ENCODE measurements at regions not wholly inside any gene's neighbourhood (a gene's known extent, or its start where the extent isn't known, plus 50 kb on each side); places are given as distances from the start of the nearest gene placed in this dataset.
"Not testable (repeated sequence)": the region's sequence is repeated elsewhere in the genome, so short reads cannot be mapped to it uniquely, and the experiment has no call there.

DNA sequence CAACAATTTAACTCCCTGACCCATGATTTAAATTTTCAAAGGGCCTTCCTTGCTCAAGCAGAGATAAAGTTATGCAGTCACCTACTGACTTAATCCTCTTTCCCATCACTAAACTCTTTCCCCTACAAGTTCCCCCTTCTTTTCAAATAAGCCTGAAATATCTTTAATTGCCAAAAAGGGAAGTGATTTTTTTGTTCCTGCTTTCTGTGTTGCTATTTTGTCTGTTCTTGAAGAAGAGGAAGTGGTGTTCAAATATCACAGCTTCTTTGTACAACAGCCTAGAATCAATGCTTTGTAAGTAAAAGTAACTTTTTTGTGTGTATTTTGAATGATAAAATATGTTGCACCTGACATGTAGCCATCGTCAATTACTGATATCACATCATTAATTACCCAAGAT, 595.9 kb downstream of the CENPC start:
- H3K4me3 Mint-ChIP-seq (ENCODE audit: unreplicated experiment): no peak overlapping the region
- no peaks in the 10 kb centered on the region for H3K27me3 Mint-ChIP-seq (ENCODE audit: unreplicated experiment)
- no peak overlapping the region for H3K27ac Mint-ChIP-seq (ENCODE audit: unreplicated experiment)
- TF ChIP-seq, protein P1, sequence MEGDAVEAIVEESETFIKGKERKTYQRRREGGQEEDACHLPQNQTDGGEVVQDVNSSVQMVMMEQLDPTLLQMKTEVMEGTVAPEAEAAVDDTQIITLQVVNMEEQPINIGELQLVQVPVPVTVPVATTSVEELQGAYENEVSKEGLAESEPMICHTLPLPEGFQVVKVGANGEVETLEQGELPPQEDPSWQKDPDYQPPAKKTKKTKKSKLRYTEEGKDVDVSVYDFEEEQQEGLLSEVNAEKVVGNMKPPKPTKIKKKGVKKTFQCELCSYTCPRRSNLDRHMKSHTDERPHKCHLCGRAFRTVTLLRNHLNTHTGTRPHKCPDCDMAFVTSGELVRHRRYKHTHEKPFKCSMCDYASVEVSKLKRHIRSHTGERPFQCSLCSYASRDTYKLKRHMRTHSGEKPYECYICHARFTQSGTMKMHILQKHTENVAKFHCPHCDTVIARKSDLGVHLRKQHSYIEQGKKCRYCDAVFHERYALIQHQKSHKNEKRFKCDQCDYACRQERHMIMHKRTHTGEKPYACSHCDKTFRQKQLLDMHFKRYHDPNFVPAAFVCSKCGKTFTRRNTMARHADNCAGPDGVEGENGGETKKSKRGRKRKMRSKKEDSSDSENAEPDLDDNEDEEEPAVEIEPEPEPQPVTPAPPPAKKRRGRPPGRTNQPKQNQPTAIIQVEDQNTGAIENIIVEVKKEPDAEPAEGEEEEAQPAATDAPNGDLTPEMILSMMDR (IDR thresholded peaks at IDR 0.05; ENCODE audit: partially characterized antibody, unreplicated experiment): no peak
- no peaks in the 10 kb centered on the region for H3K9me3 Mint-ChIP-seq (ENCODE audit: unreplicated experiment)
- H3K36me3 Mint-ChIP-seq (ENCODE audit: unreplicated experiment): peaks cover 2% of the 10 kb centered on the region
- H3K4me1 Mint-ChIP-seq (ENCODE audit: low read depth, unreplicated experiment): peaks cover 5% of the 10 kb centered on the region
- DNase-seq: no peak

DNA sequence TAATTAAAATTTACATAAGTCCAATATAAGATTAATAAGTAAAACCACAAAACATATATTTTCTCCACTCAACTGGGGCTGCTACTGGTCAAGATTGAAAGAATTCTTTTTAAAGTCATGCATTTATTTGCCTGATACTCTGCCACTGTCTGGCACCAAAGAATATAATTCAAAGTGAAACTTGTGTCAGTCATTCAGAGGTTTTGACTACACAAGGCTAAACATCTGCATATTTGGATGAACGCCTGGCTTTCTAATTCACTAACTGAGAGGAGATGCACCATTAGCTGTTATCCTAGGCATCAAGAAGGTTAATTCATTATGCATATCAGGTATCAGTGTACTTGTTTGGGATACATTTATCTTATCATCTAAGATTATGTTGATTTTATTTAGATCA, 598.5 kb downstream of the CENPC start:
- Mint-ChIP-seq H3K27me3 (ENCODE audit: unreplicated experiment) (no peaks in the 10 kb centered on the region), H3K9me3 (ENCODE audit: unreplicated experiment) (no peaks in the 10 kb centered on the region), H3K4me3 (ENCODE audit: unreplicated experiment) (no peak overlapping the region), H3K4me1 (ENCODE audit: low read depth, unreplicated experiment) (peaks cover 5% of the 10 kb centered on the region), H3K36me3 (ENCODE audit: unreplicated experiment) (peaks cover 5% of the 10 kb centered on the region), H3K27ac (ENCODE audit: unreplicated experiment) (no peak overlapping the region)
- TF ChIP-seq, protein P1 (IDR thresholded peaks at IDR 0.05; ENCODE audit: partially characterized antibody, unreplicated experiment): no peak
- no peak for DNase-seq

DNA sequence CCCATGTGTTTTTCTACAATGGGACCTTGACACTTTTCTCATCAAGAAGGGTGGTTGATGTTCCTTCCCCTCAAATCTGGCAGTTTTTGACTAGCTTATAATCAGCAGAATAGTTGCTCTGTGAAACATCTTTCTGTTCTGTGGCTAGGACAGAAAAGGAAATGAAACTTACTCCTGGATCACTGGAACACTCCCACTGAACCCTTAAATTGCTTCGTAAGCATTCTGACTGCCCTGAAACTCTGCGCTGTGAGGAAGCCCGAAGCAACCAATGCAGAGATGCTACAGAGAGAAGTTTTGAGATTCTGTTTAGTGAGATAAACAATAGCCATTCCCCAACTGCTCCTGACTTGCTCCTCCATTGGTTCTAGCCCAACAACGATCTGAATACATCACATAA, 602.2 kb downstream of the CENPC start:
- Mint-ChIP-seq H3K9me3 (ENCODE audit: unreplicated experiment) (no peaks in the 10 kb centered on the region), H3K27ac (ENCODE audit: unreplicated experiment) (no peak overlapping the region), H3K27me3 (ENCODE audit: unreplicated experiment) (peaks cover 1% of the 10 kb centered on the region), H3K36me3 (ENCODE audit: unreplicated experiment) (peaks cover 5% of the 10 kb centered on the region), H3K4me3 (ENCODE audit: unreplicated experiment) (no peak overlapping the region), H3K4me1 (ENCODE audit: low read depth, unreplicated experiment) (no peaks in the 10 kb centered on the region)
- TF ChIP-seq, protein P1 (IDR thresholded peaks at IDR 0.05; ENCODE audit: partially characterized antibody, unreplicated experiment): no peak
- DNase-seq: no peak

DNA sequence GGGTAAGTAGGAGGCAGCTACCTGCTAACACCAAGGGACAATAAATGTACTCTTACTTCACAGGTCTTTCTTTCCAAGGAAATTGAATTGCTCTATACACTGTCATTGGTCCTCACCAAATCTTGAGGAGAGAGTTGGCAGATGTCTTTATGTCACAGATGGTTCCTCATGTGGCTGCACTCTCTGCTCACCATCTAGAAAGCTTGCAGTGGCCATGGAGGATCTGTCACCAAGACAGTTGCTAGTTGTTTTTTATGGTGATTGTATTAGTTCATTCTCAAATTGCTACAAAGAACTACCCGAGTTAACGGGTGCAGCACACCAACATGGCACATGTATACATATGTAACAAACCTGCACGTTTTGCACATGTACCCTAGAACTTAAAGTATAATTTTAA, 613.3 kb downstream of the CENPC start:
- H3K9me3 Mint-ChIP-seq (ENCODE audit: unreplicated experiment); H3K36me3 Mint-ChIP-seq (ENCODE audit: unreplicated experiment); H3K27me3 Mint-ChIP-seq (ENCODE audit: unreplicated experiment); H3K4me3 Mint-ChIP-seq (ENCODE audit: unreplicated experiment); DNase-seq: not testable (repeated sequence)
- peak overlapping the region; percentile 78 for H3K27ac Mint-ChIP-seq (ENCODE audit: unreplicated experiment)
- peaks cover 23% of the 10 kb centered on the region for H3K4me1 Mint-ChIP-seq (ENCODE audit: low read depth, unreplicated experiment)

DNA sequence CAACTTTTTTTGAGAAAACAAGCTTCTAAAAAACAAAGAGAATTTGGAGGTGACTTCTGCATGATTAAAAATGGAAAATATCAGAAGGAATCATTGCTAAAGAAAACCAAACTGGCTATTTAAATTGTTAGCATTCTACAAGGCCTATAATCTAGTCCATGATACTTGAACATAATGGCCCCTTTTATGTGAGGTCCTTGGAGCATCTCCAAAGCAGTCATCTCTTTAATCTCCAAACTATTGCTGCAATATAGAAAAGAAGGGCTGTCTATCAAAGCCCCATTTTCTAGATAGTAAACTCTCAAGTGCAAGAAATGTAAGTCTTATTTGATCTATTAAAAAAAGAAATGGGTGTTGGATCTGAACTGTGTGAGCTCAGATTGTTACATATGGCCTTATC, 615.1 kb downstream of the CENPC start:
- H3K9me3 Mint-ChIP-seq (ENCODE audit: unreplicated experiment): peaks cover 2% of the 10 kb centered on the region
- no peaks in the 10 kb centered on the region for H3K36me3 Mint-ChIP-seq (ENCODE audit: unreplicated experiment)
- H3K27me3 Mint-ChIP-seq (ENCODE audit: unreplicated experiment): peaks cover 2% of the 10 kb centered on the region
- no peak for DNase-seq
- peaks cover 23% of the 10 kb centered on the region for H3K4me1 Mint-ChIP-seq (ENCODE audit: low read depth, unreplicated experiment)
- H3K4me3 Mint-ChIP-seq (ENCODE audit: unreplicated experiment): no peak overlapping the region
- H3K27ac Mint-ChIP-seq (ENCODE audit: unreplicated experiment): no peak overlapping the region
- TF ChIP-seq, protein P1 (IDR thresholded peaks at IDR 0.05; ENCODE audit: partially characterized antibody, unreplicated experiment): no peak

DNA sequence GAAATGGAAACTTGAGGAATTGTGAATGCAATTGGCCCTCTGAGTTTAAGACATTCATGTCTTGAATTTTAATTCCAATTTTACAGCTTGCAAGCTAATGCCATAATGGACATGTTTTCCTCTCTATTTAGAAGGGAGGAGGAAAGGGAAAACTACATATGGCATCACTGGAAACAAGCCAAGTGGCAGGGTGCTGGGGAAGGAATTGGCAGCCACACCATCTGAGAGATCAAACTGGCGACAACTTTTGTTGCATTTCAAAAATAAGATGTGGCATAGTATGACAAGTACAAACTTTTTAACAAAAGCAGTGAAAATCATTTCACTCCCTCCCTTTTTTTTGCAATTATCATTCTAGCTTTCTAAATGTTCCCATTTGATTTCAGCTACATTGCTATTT, 615.6 kb downstream of the CENPC start:
- H3K4me1 Mint-ChIP-seq (ENCODE audit: low read depth, unreplicated experiment): peaks cover 23% of the 10 kb centered on the region
- peaks cover 2% of the 10 kb centered on the region for H3K9me3 Mint-ChIP-seq (ENCODE audit: unreplicated experiment)
- H3K27me3 Mint-ChIP-seq (ENCODE audit: unreplicated experiment): peaks cover 2% of the 10 kb centered on the region
- no peaks in the 10 kb centered on the region for H3K36me3 Mint-ChIP-seq (ENCODE audit: unreplicated experiment)
- TF ChIP-seq, protein P1 (IDR thresholded peaks at IDR 0.05; ENCODE audit: partially characterized antibody, unreplicated experiment): no peak
- H3K4me3 Mint-ChIP-seq (ENCODE audit: unreplicated experiment): no peak overlapping the region
- DNase-seq: no peak
- H3K27ac Mint-ChIP-seq (ENCODE audit: unreplicated experiment): no peak overlapping the region

DNA sequence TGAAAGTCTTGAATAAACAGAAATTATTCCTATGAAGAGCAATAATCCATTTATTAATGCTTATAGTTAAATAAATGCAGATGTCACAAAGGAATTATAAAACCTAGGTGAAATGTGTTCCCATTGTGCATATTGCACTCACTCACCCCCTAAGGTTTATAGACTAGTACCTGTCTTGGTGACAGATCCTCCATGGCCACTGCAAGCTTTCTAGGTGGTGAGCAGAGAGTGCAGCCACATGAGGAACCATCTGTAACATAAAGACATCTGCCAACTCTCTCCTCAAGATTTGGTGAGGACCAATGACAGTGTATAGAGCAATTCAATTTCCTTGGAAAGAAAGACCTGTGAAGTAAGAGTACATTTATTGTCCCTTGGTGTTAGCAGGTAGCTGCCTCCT, 616.4 kb downstream of the CENPC start:
- not testable (repeated sequence) for DNase-seq; H3K27me3 Mint-ChIP-seq (ENCODE audit: unreplicated experiment); H3K36me3 Mint-ChIP-seq (ENCODE audit: unreplicated experiment); H3K9me3 Mint-ChIP-seq (ENCODE audit: unreplicated experiment); H3K4me3 Mint-ChIP-seq (ENCODE audit: unreplicated experiment)
- H3K4me1 Mint-ChIP-seq (ENCODE audit: low read depth, unreplicated experiment): peaks cover 22% of the 10 kb centered on the region
- H3K27ac Mint-ChIP-seq (ENCODE audit: unreplicated experiment): peak overlapping the region; percentile 38
